ENCODE measurements at regions not wholly inside any gene's neighbourhood (a gene's known extent, or its start where the extent isn't known, plus 50 kb on each side); places are given as distances from the start of the nearest gene placed in this dataset.
"Not testable (repeated sequence)": the region's sequence is repeated elsewhere in the genome, so short reads cannot be mapped to it uniquely, and the experiment has no call there.

DNA sequence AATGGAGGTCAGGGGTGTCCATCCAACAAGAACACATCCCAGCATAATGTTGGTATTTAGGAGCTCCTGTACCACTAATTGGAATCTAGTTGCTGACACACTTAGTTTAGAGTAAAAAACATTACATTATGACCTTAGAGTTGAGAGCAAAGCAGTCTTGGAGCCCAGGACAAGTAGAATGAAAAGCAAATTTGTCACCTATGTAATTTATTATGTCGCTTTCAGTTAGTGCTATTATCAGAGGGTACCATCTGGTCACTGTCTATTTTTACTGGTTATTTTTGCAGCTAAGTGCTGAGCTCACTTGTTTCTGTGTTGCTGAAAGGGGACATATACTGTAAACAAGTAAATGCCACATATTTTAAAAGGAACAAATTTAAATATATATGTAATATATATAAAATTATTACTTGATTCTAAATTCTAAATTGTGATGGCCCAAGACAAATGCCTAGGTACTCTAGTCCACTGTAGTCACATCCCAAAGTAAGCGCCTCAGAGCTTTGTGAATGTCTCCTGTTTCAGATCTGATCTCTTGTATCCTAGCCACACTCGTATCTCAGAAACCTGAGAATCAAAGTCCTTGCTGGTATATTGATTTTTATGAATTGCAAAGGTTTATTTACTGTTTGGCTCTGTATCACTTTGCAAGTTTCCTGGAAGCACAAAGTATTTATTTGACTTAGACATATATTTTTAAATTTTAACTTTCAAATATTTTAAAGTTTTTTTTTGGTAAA is 148.6 kb upstream of the MAN1A1 start:
- no peak for DNase-seq (ENCODE audit: low read depth)

DNA sequence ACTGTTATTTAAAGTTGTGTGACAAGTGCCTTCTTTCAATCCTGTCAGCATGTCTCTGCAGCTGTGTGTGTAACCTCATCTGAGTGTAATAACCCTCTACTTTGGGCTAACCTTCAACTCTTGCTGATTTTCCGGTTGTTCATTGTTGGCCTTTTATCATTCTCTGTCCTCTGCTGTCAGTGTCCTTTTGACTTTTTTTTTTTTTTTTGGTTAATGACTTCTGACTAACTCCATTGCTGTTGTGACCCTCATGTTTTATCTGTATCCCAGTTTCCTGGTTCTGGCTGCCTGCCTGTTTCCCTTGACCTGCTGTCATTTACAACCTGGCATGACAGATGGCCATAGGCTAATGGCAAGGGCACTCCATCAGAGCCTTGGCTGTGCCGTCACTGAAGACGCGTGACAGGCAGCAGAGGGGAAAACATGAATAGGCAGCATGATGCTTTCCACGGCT is 145.7 kb upstream of the MAN1A1 start:
- DNase-seq (ENCODE audit: low read depth): peak; percentile 9

DNA sequence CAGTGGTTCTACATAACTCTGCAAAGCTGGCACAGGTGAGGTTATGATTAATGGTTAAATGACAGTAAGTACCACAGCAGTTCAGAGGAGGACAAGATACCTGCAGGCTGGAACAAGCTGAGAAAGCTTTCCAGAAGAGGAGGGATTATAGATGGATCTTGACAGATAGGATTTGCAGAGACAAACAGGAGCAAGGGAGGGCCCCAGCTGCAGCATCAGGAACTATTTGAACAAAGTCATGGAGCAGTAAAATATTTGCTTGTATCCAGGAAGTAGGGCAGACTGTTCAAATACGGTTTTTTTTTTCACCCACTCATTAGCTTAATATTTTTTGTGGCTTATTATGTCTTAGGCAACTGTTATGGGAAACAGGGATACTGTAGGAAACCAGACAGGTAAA is 144.4 kb upstream of the MAN1A1 start:
- no peak for DNase-seq (ENCODE audit: low read depth)

DNA sequence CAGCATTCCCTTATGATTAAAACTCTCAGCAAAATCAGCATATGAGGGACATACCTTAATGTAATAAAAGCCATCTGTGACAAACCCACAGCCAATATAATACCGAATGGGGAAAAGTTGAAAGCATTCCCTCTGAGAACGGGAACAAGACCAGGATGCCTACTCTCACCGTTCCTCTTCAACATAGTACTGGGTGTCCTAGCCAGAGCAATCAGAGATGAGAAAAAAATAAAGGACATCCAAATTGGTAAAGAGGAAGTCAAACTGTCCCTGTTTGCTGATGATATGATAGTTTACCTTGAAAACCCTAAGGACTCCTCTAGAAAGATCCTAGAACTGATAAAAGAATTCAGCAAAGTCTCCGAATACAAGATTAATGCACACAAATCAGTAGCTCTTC is 141.6 kb upstream of the MAN1A1 start:
- DNase-seq (ENCODE audit: low read depth): not testable (repeated sequence)

DNA sequence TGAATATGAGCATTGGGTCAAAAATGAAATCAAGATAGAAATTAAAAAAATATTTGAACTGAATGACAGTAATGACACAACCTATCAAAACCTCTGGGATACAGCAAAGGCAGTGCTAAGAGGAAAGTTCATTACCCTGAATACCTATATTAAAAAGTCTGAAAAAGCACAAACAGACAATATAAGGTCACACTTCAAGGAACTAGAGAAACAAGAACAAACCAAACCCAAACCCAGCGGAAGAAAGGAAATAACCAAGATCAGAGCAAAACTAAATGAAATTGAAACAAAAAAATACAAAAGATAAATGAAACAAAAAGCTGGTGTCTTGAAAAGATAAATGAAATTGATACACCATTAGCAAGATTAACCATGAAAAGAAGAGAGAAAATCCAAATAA is 140.5 kb upstream of the MAN1A1 start:
- not testable (repeated sequence) for DNase-seq (ENCODE audit: low read depth)

DNA sequence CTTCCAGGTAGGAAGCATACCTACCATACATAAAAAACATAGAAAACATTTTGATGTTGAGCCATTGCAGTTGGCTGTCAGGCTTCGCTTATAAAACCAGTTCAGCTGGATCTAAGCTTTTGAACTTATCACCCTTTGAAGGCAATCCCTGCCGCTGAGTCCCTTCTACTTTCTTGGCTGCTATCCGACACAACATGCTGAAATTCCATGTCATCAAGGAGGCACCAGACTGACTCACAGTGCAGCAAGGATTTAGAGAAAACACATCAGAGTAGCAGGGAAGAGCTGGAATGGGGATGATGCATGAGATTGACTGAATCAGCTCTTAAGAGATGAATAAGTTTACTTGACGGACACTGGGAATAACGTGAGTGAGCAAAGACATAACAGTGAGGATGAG is 135.0 kb upstream of the MAN1A1 start:
- peak; percentile 91 for DNase-seq (ENCODE audit: low read depth)

DNA sequence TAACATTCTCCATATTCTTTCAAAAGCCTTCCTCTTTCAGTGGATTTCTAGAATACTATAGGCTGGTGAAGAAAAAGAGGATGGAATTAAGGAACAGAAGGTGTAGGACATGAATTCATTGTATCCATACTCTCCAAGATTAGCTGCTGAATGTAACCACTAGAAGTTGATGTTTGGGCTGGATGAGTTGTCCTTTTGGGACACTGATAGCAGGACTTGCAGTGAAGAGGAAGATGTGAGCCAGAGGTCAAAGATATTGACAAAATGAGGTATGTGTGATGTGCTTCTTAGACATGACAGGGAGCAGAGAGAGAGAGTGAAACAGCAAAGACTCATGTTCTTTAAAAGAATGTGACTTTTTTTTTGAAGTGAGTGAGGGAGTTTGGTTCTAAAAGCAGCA is 134.3 kb upstream of the MAN1A1 start:
- no peak for DNase-seq (ENCODE audit: low read depth)

DNA sequence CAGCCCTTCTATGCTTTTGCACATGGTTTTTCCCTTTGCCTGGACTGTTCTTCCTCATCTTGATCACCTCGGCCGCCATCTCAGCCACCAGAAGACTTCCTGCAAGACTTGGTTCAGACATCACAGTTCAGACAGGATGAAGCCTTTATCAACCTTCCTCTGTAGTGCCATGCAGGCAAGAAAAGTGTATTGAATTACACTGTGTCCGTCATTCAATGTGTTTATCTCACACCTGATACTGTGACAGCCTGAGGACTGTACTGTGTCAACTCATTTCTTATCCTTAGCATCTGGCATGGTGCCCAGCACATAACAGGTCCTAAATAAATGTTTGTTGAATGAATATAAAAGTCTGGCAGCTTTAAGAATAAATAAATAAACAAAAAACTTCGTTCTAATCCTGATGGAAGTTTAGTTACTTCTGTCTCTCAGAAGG is 133.3 kb upstream of the MAN1A1 start:
- no peak for DNase-seq (ENCODE audit: low read depth)

DNA sequence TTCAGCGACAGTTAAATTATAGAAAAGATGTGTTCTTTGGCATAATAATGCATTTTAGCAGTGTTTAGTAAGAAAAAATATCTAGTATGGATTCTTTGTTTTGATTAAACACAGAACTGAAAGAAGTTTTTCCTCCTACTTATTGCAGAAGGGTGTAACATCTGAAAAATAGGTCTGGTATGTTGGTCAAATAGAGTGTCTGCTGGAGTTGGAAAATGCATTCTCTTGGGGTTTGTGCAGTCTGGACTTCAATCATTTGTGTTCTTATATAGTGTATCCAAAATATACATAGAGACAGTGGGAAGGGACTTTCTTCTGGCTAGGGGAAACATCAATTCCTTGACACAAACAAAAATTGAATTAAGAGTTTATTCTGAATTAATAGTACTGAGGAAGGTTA is 132.4 kb upstream of the MAN1A1 start:
- DNase-seq (ENCODE audit: low read depth): no peak

DNA sequence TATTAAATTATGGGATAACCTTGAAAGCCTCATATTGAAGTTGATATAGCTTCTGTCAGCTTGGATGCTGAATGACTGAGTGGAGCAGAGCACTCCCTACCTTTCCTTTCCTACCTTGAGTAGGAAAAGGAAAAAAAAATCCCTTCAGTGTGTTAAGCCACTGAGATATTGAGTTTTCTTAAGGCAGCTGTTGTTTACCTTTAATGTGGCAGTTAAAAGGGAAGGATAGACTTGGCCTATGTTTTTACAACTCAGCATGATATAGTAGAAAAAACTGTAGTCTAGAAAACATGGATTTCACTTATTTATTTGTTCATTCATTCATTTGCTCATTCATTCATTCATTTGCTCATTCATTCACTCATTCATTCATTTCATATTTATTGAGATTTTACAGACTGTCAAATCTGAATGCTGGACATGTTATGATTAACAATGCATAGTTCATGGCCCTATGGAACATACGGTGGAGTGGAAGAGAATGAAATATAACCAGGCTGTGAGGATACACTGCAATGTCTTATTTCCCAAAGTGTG is 131.5 kb upstream of the MAN1A1 start:
- no peak for DNase-seq (ENCODE audit: low read depth)

DNA sequence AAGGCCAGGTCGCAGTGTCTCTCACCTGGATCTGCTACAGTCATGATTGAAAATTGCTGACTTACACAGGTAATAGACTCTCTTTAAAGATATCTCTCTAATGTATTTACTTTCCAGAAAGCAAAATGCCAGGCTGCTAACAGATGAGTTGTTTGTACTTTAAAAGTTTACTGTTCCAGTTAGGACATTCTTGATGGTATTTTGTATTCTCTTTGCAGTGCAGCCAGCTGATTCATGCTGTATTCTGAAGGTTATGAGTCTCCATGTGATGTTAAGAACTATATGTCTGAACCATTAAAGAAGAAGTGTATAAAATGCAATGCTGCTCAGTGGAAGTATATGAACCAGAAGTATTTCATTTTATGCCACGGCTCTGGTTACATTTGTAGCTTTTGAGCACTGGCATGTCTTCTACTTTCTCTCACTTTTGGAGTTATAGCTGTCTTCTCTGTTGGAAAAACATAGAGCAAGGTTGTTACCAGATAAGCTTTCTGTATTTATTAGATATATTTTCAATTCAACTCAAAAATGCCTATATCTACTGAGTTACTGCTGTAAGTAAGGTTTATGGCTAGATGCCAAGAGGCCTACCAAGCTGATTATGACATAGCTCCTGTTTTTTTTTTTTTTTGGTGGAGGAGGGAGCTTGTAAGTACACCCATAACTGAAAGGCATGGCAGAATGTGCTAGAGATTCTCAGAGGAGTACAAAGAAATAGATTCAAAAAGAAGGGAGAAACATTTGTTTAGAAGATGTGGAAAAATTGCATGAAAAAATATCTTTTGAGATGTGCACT is 130.5 kb upstream of the MAN1A1 start:
- DNase-seq (ENCODE audit: low read depth): peak; percentile 24

DNA sequence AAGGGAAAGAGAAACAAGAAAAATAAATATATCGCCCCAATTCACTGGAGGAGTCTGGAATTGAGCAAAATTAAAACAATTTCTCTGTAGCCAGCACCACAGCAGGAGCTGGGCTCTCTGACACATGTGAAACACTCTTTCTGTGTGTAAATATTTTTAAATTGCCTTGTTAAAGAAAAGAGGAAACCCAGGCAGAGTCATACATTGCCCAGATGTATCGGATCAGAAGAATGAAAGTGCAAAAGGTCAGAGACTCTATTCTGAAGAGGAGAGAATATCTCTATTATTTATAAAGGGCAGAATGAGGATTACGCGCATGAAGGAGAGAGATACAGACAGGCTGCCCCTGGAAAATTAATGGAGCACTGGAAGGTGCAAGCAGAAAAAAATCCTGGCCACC is 127.0 kb upstream of the MAN1A1 start:
- no peak for DNase-seq (ENCODE audit: low read depth)

DNA sequence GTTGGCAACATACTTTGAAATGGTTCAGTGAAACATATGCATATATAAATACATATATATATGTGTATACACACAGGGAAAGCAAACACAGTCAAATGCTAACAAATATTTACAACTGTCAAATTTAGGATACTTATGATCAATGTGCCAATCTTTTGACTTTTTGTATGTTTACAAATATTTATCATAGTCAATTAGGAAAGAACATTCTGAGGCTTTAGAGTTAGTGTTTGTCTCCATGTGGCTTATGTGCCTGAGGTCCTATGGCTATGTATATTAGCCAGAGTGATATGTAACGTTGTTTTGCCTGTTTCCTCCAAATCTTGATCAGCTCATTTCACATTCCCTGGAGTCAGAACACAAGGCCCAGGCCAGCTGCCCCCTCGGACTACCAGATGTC is 126.5 kb upstream of the MAN1A1 start:
- no peak for DNase-seq (ENCODE audit: low read depth)

DNA sequence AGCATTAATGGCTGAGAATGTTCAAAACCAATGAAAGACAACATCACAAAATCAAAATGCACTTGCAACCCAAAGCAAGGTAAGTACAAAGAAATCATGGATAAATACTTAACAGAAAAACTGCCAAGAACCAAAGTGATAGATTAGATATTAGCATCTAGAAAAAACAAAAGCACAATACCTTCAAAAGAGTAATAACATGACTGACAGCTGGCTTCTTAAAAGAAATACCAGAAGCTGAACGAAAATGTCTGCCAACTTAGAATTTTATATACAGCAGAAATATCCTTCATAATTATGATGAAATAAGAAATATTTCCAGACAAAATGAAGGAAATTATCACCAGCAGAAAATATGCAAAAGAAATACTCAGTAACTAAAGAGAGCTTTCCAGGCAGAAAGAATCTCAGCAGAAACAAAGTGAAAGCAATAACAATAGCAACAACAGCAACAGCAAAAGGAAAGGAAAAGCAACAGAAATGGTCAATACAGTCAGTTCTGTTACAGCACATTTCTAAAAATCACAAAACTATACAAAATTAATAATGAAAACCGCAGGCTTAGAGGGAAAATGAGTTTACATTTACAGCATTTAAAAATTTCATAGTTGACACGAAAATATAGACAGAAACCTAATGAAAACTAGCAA is 121.5 kb upstream of the MAN1A1 start:
- no peak for DNase-seq (ENCODE audit: low read depth)

DNA sequence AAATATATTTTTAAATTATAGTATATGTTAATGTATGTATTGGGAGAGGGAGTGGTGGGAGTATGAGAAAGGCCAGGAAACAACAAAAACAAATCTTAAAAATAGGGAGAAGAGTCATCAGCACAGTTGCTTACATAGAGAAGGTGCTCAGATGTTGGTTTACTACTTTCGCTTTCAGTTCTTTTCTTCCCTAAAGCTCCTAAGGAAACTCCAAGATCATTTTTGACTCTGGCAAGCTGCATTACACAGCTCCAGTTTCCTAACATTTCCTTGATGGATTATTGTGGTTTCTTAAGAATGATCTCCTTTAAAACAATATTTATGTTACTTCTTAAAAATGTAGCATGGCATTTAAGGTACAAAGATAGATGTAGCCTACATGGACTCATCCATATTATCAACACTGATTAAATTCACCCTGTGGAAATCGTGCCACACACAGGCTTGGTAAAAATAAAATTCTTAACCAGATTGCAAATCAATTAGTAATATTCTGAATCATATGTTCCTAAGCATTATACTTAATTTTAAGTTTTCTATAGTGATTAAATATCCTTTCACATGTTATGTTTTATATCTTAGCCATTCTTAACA is 118.0 kb upstream of the MAN1A1 start:
- peak; percentile 68 for DNase-seq (ENCODE audit: low read depth)

DNA sequence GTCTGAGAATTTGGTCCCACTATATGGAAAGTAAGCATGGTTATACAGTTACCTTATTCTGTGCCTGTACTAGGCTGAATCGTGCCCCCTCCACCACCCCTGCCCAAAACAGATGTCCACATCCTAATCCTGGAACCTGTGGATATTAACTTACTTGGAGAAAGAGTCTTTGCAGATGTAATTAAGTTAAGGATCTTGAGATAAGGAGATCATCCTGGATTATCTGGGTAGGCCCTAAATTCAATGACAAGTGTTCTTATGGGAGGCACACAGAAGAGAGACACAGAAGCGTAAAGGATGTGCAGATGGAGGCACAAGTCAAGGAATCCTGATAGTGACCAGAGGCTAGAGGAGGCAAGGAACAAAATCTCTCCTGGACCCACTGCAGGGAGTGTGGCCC is 116.7 kb upstream of the MAN1A1 start:
- no peak for DNase-seq (ENCODE audit: low read depth)

DNA sequence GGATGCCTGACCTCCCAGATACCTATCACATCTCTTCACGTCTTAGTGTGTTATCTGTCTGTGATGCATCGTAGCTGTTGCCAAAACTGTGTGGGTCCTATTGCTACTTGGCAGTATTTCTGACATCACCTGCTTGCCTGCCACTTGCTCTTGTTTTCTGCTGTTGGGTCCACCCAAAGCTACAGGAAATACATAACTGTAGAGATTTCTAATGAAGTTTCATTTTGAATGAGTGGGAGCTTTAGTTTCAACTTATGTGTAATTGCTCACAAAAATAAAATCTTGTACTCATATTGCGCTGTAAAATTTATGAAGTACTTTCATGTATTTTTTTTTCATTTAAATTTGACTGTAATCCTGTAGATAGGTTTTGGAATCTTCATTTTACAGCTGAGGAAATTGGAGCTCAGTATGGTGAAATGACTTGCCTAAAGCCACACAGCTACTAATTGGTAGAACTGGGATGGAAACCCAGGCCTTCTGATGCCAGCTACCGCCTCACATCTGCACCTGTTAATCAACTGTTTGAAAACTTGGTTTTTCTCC is 113.6 kb upstream of the MAN1A1 start:
- no peak for DNase-seq (ENCODE audit: low read depth)

DNA sequence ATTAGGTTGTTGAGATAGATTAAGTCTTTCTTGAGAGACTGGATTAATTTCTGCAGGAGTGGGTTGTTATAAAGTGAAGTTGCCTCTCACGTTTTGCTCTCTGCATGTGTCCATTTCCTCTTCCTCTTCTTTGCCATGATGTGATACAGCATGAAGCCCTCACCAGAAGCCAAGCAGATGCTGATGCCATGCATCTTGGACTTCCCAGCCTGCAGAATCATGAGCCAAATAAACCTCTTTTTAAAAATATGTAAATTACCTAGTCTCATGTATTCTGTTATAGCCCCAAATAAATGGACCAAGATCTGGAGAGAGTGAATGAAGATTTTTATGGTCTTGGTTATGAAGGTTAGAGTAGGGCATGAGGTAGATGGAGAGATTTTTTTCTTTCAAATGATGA is 111.6 kb upstream of the MAN1A1 start:
- no peak for DNase-seq (ENCODE audit: low read depth)

DNA sequence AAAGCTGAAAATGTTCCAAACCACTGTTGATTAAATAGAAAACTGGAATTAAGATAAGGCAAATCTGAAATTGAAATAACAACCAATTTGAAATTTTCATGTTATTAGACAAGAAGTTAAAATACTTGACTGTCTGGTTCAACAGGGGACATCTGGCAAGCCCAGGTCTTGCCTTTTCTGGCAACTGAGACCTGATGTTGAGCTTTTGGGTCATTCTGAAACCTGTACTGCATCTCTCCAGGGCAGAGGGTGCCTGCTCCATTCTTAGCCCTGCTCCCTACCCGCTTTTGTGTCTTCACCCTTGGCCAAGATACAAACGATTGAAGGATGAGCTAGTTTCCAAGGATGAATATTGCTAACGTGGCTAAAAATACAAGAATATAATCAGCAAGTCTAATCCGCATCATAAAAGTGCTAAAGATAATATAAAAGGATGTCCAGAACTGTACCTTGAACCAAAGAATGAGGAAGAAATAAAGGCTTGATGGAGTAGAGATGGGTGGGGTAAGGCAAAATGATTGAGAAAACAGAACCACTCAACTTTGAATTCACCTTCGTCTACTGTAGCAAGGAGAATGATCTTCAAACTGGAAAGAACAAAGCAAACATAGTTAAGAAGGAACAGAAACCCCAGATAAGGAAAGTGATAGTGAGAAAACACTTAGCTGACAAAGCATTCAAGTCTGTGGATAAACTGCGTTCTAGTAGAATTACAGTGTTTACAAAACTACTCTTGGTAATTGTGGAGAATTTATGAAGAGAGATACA is 109.8 kb upstream of the MAN1A1 start:
- no peak for DNase-seq (ENCODE audit: low read depth)

DNA sequence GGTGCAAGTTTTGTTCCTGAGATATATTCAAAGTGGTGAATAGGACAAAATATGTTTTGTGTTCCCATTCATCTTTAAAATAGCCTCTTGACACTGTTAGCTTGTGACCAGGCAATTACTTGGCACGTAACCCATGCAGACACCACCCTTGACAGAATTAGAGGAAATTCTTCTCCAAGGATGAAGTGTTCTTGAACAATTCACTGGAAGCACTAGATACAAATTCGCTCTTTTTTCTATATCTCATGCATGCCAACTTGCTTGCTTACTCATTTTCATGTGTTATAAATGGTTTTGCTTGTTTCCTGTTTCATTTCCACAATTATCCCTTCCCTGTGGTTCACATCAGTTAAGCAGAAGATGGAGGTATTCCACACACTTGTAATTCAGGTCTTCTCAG is 105.2 kb upstream of the MAN1A1 start:
- no peak for DNase-seq (ENCODE audit: low read depth)
